ENCODE measurements at regions not wholly inside any gene's neighbourhood (a gene's known extent, or its start where the extent isn't known, plus 50 kb on each side); places are given as distances from the start of the nearest gene placed in this dataset.

- H3K27me3 ChIP-seq (ENCODE audit: control insufficient read depth in 2 of 2, insufficient read depth in 2 of 2, low read length in 2 of 2) = no peaks in the 10 kb centered on the region
Measured at GRCh38 chr14:38384741-38385140, 128.8 kb upstream of the CLEC14A start.

GRCh38 chr14:38367922-38368321, 112.0 kb upstream of the CLEC14A start:
- Histone ChIP-seq H3K27me3 (ENCODE audit: control insufficient read depth in 2 of 2, insufficient read depth in 2 of 2, low read length in 2 of 2) (no peaks in the 10 kb centered on the region), H3K79me2 (ENCODE audit: insufficient read depth, low read length) (no peaks in the 10 kb centered on the region), H3K4me1 (ENCODE audit: control insufficient read depth in 1 of 2, insufficient read depth in 2 of 2, low read length in 2 of 2) (no peaks in the 10 kb centered on the region), H3K36me3 (replicated peaks in 1 of 2; ENCODE audit: control insufficient read depth in 1 of 2, insufficient read depth in 2 of 2, low read length in 2 of 2) (no peaks in the 10 kb centered on the region), H3K4me3 (replicated peaks in 1 of 3; ENCODE audit: low read depth in 2 of 3, low read length in 3 of 3) (no peak overlapping the region), H3K9ac (ENCODE audit: insufficient read depth, low read length, poor library complexity, severe bottlenecking) (no peak overlapping the region), H3K27ac (ENCODE audit: low read depth in 1 of 2, low read length in 2 of 2) (no peak overlapping the region), H3K9me3 (replicated peaks in 1 of 2; ENCODE audit: control insufficient read depth in 1 of 2, insufficient read depth in 1 of 2, low read length in 2 of 2) (no peaks in the 10 kb centered on the region), H3K4me2 (replicated peaks; ENCODE audit: extremely low read depth, low read length, poor library complexity, severe bottlenecking) (no peak overlapping the region), H4K20me1 (ENCODE audit: insufficient read depth, low read length) (no peaks in the 10 kb centered on the region), H2AFZ (ENCODE audit: insufficient read depth, low read depth, low read length, poor library complexity, severe bottlenecking) (no peak overlapping the region)
- intact Hi-C loops (cut with micrococcal nuclease) = no loop called here
- H3K9me3 Mint-ChIP-seq = peaks cover 0 to 7% (median 1%) of the 10 kb centered on the region in 7 donors
- H3K27me3 Mint-ChIP-seq (ENCODE audit: low read depth in 3 of 3) = no peaks in the 10 kb centered on the region
- H3K4me3 Mint-ChIP-seq = no peak overlapping the region
- no peak overlapping the region for H3K27ac Mint-ChIP-seq
- no peak for DNase-seq
- no peaks in the 10 kb centered on the region for H3K36me3 Mint-ChIP-seq
- WGBS (ENCODE audit: insufficient coverage) = 60% methylated on average over 2 of the region's 4 CpGs
- TF ChIP-seq CTCF (IDR thresholded peaks at IDR 0.05) = no peak
- no peaks in the 10 kb centered on the region for H3K4me1 Mint-ChIP-seq

More at GRCh38 chr14:38384741-38385140, 128.8 kb upstream of the CLEC14A start:
- H3K4me3 Mint-ChIP-seq = no peak overlapping the region
- Histone ChIP-seq H3K36me3 (replicated peaks in 1 of 2; ENCODE audit: control insufficient read depth in 1 of 2, insufficient read depth in 2 of 2, low read length in 2 of 2) (no peaks in the 10 kb centered on the region), H3K4me1 (ENCODE audit: control insufficient read depth in 1 of 2, insufficient read depth in 2 of 2, low read length in 2 of 2) (no peaks in the 10 kb centered on the region), H3K9me3 (replicated peaks in 1 of 2; ENCODE audit: control insufficient read depth in 1 of 2, insufficient read depth in 1 of 2, low read length in 2 of 2) (no peaks in the 10 kb centered on the region), H3K79me2 (ENCODE audit: insufficient read depth, low read length) (no peaks in the 10 kb centered on the region), H4K20me1 (ENCODE audit: insufficient read depth, low read length) (no peaks in the 10 kb centered on the region), H3K27ac (ENCODE audit: low read depth in 1 of 2, low read length in 2 of 2) (no peak overlapping the region), H2AFZ (ENCODE audit: insufficient read depth, low read depth, low read length, poor library complexity, severe bottlenecking) (no peak overlapping the region), H3K9ac (ENCODE audit: insufficient read depth, low read length, poor library complexity, severe bottlenecking) (no peak overlapping the region), H3K4me2 (replicated peaks; ENCODE audit: extremely low read depth, low read length, poor library complexity, severe bottlenecking) (no peak overlapping the region), H3K4me3 (replicated peaks in 1 of 3; ENCODE audit: low read depth in 2 of 3, low read length in 3 of 3) (no peak overlapping the region)
- no peak for TF ChIP-seq CTCF (IDR thresholded peaks at IDR 0.05)
- H3K27ac Mint-ChIP-seq = no peak overlapping the region
- H3K4me1 Mint-ChIP-seq = no peaks in the 10 kb centered on the region
- no peaks in the 10 kb centered on the region for H3K36me3 Mint-ChIP-seq
- H3K9me3 Mint-ChIP-seq = peaks cover 0 to 5% (median 3%) of the 10 kb centered on the region in 7 donors
- no peaks in the 10 kb centered on the region for H3K27me3 Mint-ChIP-seq (ENCODE audit: low read depth in 3 of 3)
- no CpG with 5 or more reads among the region's 1 CpG for WGBS (ENCODE audit: insufficient coverage)
- intact Hi-C loops (cut with micrococcal nuclease) = no loop called here
- DNase-seq = no peak
